NT2/D1 (cell line): ENCODE measurements at regions not wholly inside any gene's neighbourhood (a gene's known extent, or its start where the extent isn't known, plus 50 kb on each side); places are given as distances from the start of the nearest gene placed in this dataset.

Source experiments
- SUZ12 ChIP-seq: IDR thresholded peaks from 2 replicates; pipeline ENCODE4 v1.6.1; 2011; ENCODE audit not compliant: insufficient read length, insufficient read depth; ENCODE audit errors: extremely low read depth
- YY1 ChIP-seq: IDR thresholded peaks from 2 replicates; pipeline ENCODE4 v1.6.1; 2011; ENCODE audit not compliant: insufficient read length, insufficient read depth
- ZNF274 ChIP-seq: IDR thresholded peaks from 2 replicates; pipeline ENCODE4 v1.6.1; 2011; ENCODE audit warnings: mild to moderate bottlenecking, low read depth, low read length

GRCh38 chr6:82741996-82742385, 323.6 kb downstream of the UBE3D start:
- TF ChIP-seq ZNF274 (no peak), YY1 (no peak), SUZ12 (no peak)
